ENCODE measurements at regions not wholly inside any gene's neighbourhood (a gene's known extent, or its start where the extent isn't known, plus 50 kb on each side); places are given as distances from the start of the nearest gene placed in this dataset.

GRCh38 chr19:57055956-57056355 lies 63.8 kb upstream of the USP29 start:
- Histone ChIP-seq H3K27ac (ENCODE audit: low read depth, low read length) (no peak overlapping the region), H3K36me3 (ENCODE audit: control insufficient read depth, low read length) (no peaks in the 10 kb centered on the region), H3K4me3 (ENCODE audit: low read length) (no peak overlapping the region), H3F3A (ENCODE audit: control insufficient read depth, insufficient read depth) (no peaks in the 10 kb centered on the region), H3K4me1 (ENCODE audit: control insufficient read depth, low read length) (no peaks in the 10 kb centered on the region), H3K9me3 (ENCODE audit: control insufficient read depth, insufficient read depth, low read length) (peaks cover 17% of the 10 kb centered on the region; the same call in 1 of the 2 replicates), H3K79me2 (ENCODE audit: control insufficient read depth, low read length) (no peaks in the 10 kb centered on the region), H3K27me3 (ENCODE audit: control insufficient read depth, low read length) (no peaks in the 10 kb centered on the region), H4K20me1 (ENCODE audit: control insufficient read depth, insufficient read depth, low read depth, low read length) (no peaks in the 10 kb centered on the region), H3K4me2 (ENCODE audit: low read length) (no peak overlapping the region), H3K9me2 (replicated peaks; ENCODE audit: control insufficient read depth, low read length) (no peaks in the 10 kb centered on the region)
- TF ChIP-seq CTCF (IDR thresholded peaks at IDR 0.05; ENCODE audit: low read depth, low read length, poor library complexity, severe bottlenecking) (no peak), EZH2phosphoT487 (IDR thresholded peaks at IDR 0.05; ENCODE audit: borderline replicate concordance, low read length) (no peak)

- Histone ChIP-seq H3K9me2 (replicated peaks; ENCODE audit: control insufficient read depth, low read length) (no peaks in the 10 kb centered on the region), H3F3A (ENCODE audit: control insufficient read depth, insufficient read depth) (no peaks in the 10 kb centered on the region), H4K20me1 (ENCODE audit: control insufficient read depth, insufficient read depth, low read depth, low read length) (no peaks in the 10 kb centered on the region), H3K36me3 (ENCODE audit: control insufficient read depth, low read length) (no peaks in the 10 kb centered on the region), H3K27me3 (ENCODE audit: control insufficient read depth, low read length) (no peaks in the 10 kb centered on the region), H3K4me3 (ENCODE audit: low read length) (no peak overlapping the region), H3K79me2 (ENCODE audit: control insufficient read depth, low read length) (no peaks in the 10 kb centered on the region), H3K9me3 (ENCODE audit: control insufficient read depth, insufficient read depth, low read length) (peaks cover 20% of the 10 kb centered on the region; the same call in 1 of the 2 replicates), H3K4me1 (ENCODE audit: control insufficient read depth, low read length) (no peaks in the 10 kb centered on the region), H3K27ac (ENCODE audit: low read depth, low read length) (no peak overlapping the region), H3K4me2 (ENCODE audit: low read length) (no peak overlapping the region)
- TF ChIP-seq EZH2phosphoT487 (IDR thresholded peaks at IDR 0.05; ENCODE audit: borderline replicate concordance, low read length): no peak
- no peak for TF ChIP-seq CTCF (IDR thresholded peaks at IDR 0.05; ENCODE audit: low read depth, low read length, poor library complexity, severe bottlenecking)
These were observed 62.6 kb upstream of the USP29 start for GRCh38 chr19:57057036-57057686.

GRCh38 chr19:57058871-57059270 lies 60.9 kb upstream of the USP29 start:
- H3K9me3 ChIP-seq (ENCODE audit: control insufficient read depth, insufficient read depth, low read length): peaks cover 20% of the 10 kb centered on the region; the same call in 1 of the 2 replicates
- TF ChIP-seq CTCF (IDR thresholded peaks at IDR 0.05; ENCODE audit: low read depth, low read length, poor library complexity, severe bottlenecking): no peak
- TF ChIP-seq EZH2phosphoT487 (IDR thresholded peaks at IDR 0.05; ENCODE audit: borderline replicate concordance, low read length): no peak

More at GRCh38 chr19:57058871-57059270, 60.9 kb upstream of the USP29 start:
- Histone ChIP-seq H4K20me1 (ENCODE audit: control insufficient read depth, insufficient read depth, low read depth, low read length) (no peaks in the 10 kb centered on the region), H3K27me3 (ENCODE audit: control insufficient read depth, low read length) (no peaks in the 10 kb centered on the region), H3F3A (ENCODE audit: control insufficient read depth, insufficient read depth) (no peaks in the 10 kb centered on the region), H3K4me1 (ENCODE audit: control insufficient read depth, low read length) (no peaks in the 10 kb centered on the region), H3K4me3 (ENCODE audit: low read length) (no peak overlapping the region), H3K27ac (ENCODE audit: low read depth, low read length) (no peak overlapping the region), H3K4me2 (ENCODE audit: low read length) (no peak overlapping the region), H3K79me2 (ENCODE audit: control insufficient read depth, low read length) (no peaks in the 10 kb centered on the region), H3K36me3 (ENCODE audit: control insufficient read depth, low read length) (no peaks in the 10 kb centered on the region), H3K9me2 (replicated peaks; ENCODE audit: control insufficient read depth, low read length) (no peaks in the 10 kb centered on the region)
